HG03432 (cell line): ENCODE measurements at regions not wholly inside any gene's neighbourhood (a gene's known extent, or its start where the extent isn't known, plus 50 kb on each side); places are given as distances from the start of the nearest gene placed in this dataset.

Experiments
- ATAC-seq: cut with Tn5 transposase; IDR thresholded peaks from one replicate; pipeline ENCODE4 v1.9.1; 2021; ENCODE audit warnings: mild to moderate bottlenecking, moderate library complexity; ENCODE audit not compliant: unreplicated experiment

GRCh38 chr2:163459986-163460385, 275.8 kb downstream of the FIGN start:
- no peak for ATAC-seq

DNA sequence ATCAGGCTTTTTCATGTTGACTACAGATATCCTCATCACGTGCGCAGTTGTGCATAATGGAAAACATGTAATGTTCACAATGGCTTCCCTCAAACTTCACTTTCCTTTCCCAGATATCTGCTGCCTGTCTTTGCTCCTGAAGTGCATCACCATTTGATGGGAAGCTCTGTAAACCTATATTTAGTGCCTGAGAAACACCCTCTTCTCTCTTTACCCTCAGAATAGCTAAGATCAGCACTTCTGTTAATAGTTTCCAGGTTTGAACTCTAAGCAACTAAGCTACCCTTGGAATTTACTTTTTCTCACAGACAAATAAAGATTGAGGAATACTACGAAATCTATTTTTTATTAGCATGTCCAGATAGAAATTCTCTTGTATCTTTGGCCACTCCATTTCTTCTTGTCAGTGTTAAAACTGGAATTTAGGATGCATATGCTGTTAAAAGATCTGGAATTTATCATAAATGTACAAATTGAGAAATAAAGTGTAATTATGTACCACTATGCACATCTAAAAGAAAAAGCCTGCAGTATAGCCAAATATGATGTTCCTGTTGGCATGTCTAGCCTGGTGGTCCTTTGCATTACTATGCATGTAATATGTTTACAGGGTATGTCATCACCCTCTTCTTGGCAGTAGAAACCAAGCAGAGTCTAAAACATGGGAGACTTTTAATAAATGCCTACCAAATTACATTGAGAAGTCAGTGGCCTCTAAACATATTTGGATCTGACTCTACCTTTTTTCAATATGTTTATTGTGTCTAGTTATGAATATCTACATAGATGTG, 278.7 kb downstream of the FIGN start:
- ATAC-seq, result no peak

- peak; percentile 89 for ATAC-seq
Measured at GRCh38 chr2:163455815-163456214, 280.0 kb downstream of the FIGN start.

- no peak for ATAC-seq
Measured at GRCh38 chr2:163453920-163454319, 281.9 kb downstream of the FIGN start.

GRCh38 chr2:163441603-163442002, 294.2 kb downstream of the FIGN start:
- no peak for ATAC-seq

GRCh38 chr2:163436963-163437362, 298.8 kb downstream of the FIGN start:
- ATAC-seq, result no peak

- ATAC-seq, result no peak
Measured at GRCh38 chr2:163428187-163428586, 307.6 kb downstream of the FIGN start.

- ATAC-seq, result no peak
Measured at GRCh38 chr2:163420604-163421003, 315.2 kb downstream of the FIGN start.

DNA sequence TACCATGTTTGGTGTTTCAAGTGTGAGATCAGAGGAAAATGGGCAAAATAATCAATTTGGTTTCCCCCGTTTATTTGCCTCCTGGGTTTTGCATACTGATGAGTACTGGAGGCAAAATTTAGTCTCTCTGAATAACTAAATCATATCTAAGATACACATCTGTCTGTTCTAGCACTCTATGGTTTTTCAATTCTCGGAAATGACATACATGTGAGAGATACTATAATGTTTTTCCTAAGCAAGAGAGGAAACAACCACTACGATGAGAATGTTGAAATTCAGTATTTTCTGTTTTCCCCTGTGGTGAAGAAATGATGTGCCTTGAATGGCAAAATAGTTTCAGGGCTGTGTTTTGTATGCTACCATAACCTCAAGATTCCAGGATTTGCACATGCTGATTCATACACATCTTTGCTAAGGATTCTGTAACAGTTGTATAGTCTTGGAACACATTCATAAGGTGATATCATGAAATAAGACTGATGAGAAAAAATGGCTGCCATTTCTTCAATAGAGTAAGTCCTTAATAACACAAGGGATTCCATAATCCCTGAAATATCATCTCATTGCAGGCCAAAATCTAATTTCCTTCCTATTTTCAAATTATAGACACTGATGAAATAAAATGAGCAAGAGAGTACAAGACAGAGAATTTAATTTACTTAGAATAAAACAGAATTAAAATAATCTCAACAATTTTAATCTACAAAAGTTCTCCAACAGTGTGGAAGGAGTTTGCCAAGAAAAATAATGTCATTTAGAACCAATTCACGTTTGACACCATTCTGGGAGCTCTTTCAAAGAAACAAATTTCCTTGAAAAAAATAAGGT, 316.6 kb downstream of the FIGN start:
- no peak for ATAC-seq

GRCh38 chr2:163417596-163418337, 318.0 kb downstream of the FIGN start:
- ATAC-seq, result peak; percentile 95

DNA sequence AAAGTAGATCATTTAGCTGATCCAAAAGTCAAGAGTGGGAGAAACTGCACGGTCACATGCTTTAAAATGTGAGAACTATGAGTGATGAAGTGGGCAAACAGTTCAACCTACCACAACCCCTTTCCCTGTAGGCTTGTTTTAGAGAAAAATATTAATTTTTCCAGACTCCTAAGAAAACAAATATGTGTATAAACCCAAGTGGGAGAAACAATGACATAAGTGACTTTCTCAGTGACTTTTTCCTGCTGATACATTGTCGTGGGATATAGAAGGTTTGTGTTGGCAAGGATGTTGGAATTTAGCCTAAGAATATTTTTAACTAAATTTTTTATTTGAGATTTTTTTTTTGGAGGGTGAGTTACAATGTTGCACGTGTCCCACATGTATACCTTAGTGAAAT, 321.7 kb downstream of the FIGN start:
- no peak for ATAC-seq

DNA sequence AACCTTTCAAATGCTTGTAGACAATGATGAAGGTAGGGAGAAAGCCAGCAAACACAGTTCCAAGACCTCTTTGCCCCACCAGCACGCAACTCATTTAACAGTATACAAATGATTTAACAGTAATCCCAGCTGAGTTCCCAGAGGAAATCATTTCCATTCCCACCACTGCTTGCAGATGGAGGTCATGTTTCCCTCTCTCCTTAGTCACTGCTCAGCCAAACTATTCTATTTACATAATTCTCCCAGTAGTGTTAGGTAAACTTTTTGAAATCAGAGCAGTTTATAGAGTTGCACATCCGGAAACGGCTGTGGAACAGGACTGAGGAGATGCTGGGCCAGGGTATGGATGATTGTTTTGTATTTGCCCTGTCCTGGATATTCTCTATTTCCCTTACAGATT, 328.5 kb downstream of the FIGN start:
- ATAC-seq, result no peak

DNA sequence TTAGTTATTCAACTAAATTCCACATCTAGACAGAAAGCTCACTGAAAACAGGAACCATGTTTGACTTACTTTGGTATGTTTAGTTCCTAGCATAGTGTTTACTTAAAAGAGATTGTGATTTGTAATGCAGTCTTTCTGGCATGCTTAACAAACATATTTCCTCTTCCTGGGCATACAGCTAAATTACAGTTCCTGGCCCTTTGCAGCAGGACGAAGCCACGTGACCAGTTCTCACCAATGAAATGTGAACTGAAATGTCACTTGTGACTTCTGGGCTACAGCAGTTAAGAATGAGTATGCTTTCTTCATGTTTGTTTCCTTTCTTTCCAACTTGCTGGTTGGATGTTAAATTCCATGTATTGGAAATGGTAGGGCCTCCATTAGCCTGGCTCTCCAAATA, 330.5 kb downstream of the FIGN start:
- ATAC-seq, result no peak

DNA sequence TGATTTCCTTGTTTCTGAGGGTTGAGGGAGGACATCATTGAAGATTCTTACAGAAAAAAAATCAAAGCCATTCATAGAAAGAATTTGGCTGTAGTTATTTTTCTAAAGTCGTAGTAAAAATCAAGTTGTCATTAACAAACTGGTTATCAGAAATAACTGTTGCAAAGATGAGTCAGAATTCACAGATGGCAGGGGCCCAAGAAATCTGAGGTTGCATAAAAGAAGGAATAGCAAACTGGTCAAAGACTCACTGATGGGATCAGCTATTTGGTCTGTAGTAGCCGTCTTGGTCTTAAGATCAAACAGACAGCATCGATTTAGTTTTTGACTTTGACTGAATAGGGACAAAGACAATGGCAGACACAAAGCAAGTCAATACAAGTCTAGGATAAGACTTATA, 334.3 kb downstream of the FIGN start:
- no peak for ATAC-seq

- no peak for ATAC-seq
Measured at GRCh38 chr2:163397451-163397850, 338.4 kb downstream of the FIGN start.

- no peak for ATAC-seq
Measured at GRCh38 chr2:163395602-163396001, 340.2 kb downstream of the FIGN start.

GRCh38 chr2:163389838-163390237, 346.0 kb downstream of the FIGN start:
- ATAC-seq, result no peak

GRCh38 chr2:163375472-163375871, 360.3 kb downstream of the FIGN start:
- no peak for ATAC-seq

GRCh38 chr2:163375070-163375469, 360.7 kb downstream of the FIGN start:
- ATAC-seq, result no peak

DNA sequence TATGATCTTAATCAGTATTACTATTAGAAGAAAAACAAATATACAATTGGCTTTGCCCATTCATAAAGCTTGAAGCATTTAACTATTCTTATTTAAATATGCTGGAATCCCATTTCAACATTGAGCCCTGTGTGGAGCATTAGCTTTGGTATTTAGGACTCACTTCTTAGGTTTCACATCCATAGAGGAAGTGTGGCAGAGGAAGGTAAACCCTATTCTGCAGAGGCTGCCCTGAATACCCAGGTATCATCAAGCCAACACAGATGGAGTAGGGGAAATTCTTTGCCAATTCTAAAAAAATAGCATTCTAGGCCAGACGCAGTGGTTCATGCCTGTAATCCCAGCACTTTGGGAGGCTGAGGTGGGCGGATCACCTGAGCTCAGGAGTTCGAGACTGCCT, 361.5 kb downstream of the FIGN start:
- ATAC-seq, result no peak

DNA sequence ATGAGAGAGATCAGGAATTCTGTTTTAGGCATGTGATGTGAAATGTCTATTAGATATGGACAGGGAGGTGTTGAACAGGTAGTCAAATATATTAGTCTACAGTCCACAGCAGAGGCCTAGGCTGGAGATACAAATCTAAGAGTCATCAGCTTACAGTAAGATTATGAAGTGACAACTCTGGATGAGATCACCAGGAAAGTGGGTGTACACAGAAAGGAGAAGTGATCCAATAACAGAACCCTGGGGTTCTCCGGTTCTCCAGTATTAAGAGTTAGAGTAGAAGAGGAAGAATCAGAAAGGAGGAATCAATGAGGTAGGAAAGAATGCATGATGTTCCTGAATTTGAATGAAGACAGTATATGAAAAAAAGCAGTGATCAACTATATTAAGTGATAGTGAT, 362.3 kb downstream of the FIGN start:
- ATAC-seq, result peak; percentile 55
